ENCODE measurements at regions not wholly inside any gene's neighbourhood (a gene's known extent, or its start where the extent isn't known, plus 50 kb on each side); places are given as distances from the start of the nearest gene placed in this dataset.
A peak's percentile ranks its signal among the peaks of the same experiment; 100 is the strongest.

- Histone ChIP-seq H3K4me3 (ENCODE audit: low read depth, low read length) (no peak overlapping the region), H3K27me3 (ENCODE audit: control insufficient read depth, insufficient read depth, low read length) (no peaks in the 10 kb centered on the region)
- DNase-seq (ENCODE audit: low read depth in 4 of 6, low spot score in 6 of 6): peak in 3 of 6 donors; percentile 11 to 76 (median 61)
Observed at GRCh38 chr4:156085100-156085499, 131.4 kb upstream of the CTSO start.

GRCh38 chr4:156084373-156084772 lies 130.7 kb upstream of the CTSO start:
- no peak overlapping the region for H3K27ac ChIP-seq (ENCODE audit: low read depth, low read length)
- peak; percentile 26 to 95 (median 48) for DNase-seq (ENCODE audit: low read depth in 4 of 6, low spot score in 6 of 6)
- WGBS (ENCODE audit: insufficient coverage): no CpG with 5 or more reads among the region's 1 CpG
- H3K27me3 ChIP-seq (ENCODE audit: control insufficient read depth, insufficient read depth, low read length): no peaks in the 10 kb centered on the region
- no peak overlapping the region for H3K4me3 ChIP-seq (ENCODE audit: low read depth, low read length)
- no peaks in the 10 kb centered on the region for H3K4me1 ChIP-seq (ENCODE audit: control insufficient read depth, insufficient read depth, low read length)
- H3K36me3 ChIP-seq (ENCODE audit: control insufficient read depth, insufficient read depth, low read length): no peaks in the 10 kb centered on the region
- no peaks in the 10 kb centered on the region for H3K9me3 ChIP-seq (ENCODE audit: control insufficient read depth, insufficient read depth, low read length)

More at GRCh38 chr4:156085100-156085499, 131.4 kb upstream of the CTSO start:
- Histone ChIP-seq H3K9me3 (ENCODE audit: control insufficient read depth, insufficient read depth, low read length) (no peaks in the 10 kb centered on the region), H3K4me1 (ENCODE audit: control insufficient read depth, insufficient read depth, low read length) (no peaks in the 10 kb centered on the region), H3K36me3 (ENCODE audit: control insufficient read depth, insufficient read depth, low read length) (no peaks in the 10 kb centered on the region), H3K27ac (ENCODE audit: low read depth, low read length) (no peak overlapping the region)

- no peak for DNase-seq (ENCODE audit: low read depth in 4 of 6, low spot score in 6 of 6)
- Histone ChIP-seq H3K4me1 (ENCODE audit: control insufficient read depth, insufficient read depth, low read length) (no peaks in the 10 kb centered on the region), H3K36me3 (ENCODE audit: control insufficient read depth, insufficient read depth, low read length) (no peaks in the 10 kb centered on the region), H3K27ac (ENCODE audit: low read depth, low read length) (no peak overlapping the region), H3K9me3 (ENCODE audit: control insufficient read depth, insufficient read depth, low read length) (peaks cover 8% of the 10 kb centered on the region), H3K27me3 (ENCODE audit: control insufficient read depth, insufficient read depth, low read length) (no peaks in the 10 kb centered on the region), H3K4me3 (ENCODE audit: low read depth, low read length) (no peak overlapping the region)
- WGBS (ENCODE audit: insufficient coverage): no CpG with 5 or more reads among the region's 2 CpGs
Observed at GRCh38 chr4:156073976-156074375, 120.3 kb upstream of the CTSO start.

- Histone ChIP-seq H3K27ac (ENCODE audit: low read depth, low read length) (no peak overlapping the region), H3K4me1 (ENCODE audit: control insufficient read depth, insufficient read depth, low read length) (no peaks in the 10 kb centered on the region), H3K9me3 (ENCODE audit: control insufficient read depth, insufficient read depth, low read length) (no peaks in the 10 kb centered on the region), H3K36me3 (ENCODE audit: control insufficient read depth, insufficient read depth, low read length) (no peaks in the 10 kb centered on the region), H3K4me3 (ENCODE audit: low read depth, low read length) (no peak overlapping the region), H3K27me3 (ENCODE audit: control insufficient read depth, insufficient read depth, low read length) (no peaks in the 10 kb centered on the region)
- DNase-seq (ENCODE audit: low read depth in 4 of 6, low spot score in 6 of 6): no peak
- WGBS (ENCODE audit: insufficient coverage): no CpG with 5 or more reads among the region's 3 CpGs
Observed at GRCh38 chr4:156060661-156061060, 107.0 kb upstream of the CTSO start.

DNA sequence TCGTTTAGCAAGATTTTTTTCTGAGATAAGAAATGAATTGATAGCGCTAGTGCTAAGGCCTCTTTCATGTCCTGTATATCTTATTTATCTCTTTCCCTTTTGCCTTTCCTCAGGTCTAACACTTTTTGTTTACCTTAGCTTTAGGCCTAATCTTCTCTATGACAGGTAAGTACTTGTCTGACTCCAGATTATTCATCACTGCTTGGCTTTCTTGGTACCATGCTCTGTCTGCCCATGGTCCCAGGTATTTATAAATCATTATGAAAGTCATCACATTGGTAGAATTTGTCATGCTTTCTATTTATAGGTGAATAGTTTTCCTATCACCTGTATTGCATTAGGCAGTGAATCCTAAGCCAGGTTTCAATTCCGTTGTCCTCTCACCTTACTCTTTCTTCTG lies 99.5 kb upstream of the CTSO start:
- H3K27ac ChIP-seq (ENCODE audit: low read depth, low read length): no peak overlapping the region
- no peaks in the 10 kb centered on the region for H3K4me1 ChIP-seq (ENCODE audit: control insufficient read depth, insufficient read depth, low read length)
- no peaks in the 10 kb centered on the region for H3K9me3 ChIP-seq (ENCODE audit: control insufficient read depth, insufficient read depth, low read length)
- no CpG with 5 or more reads among the region's 3 CpGs for WGBS (ENCODE audit: insufficient coverage)
- no peaks in the 10 kb centered on the region for H3K27me3 ChIP-seq (ENCODE audit: control insufficient read depth, insufficient read depth, low read length)
- no peak overlapping the region for H3K4me3 ChIP-seq (ENCODE audit: low read depth, low read length)
- DNase-seq (ENCODE audit: low read depth in 4 of 6, low spot score in 6 of 6): no peak
- no peaks in the 10 kb centered on the region for H3K36me3 ChIP-seq (ENCODE audit: control insufficient read depth, insufficient read depth, low read length)

GRCh38 chr4:156052116-156052515 lies 98.5 kb upstream of the CTSO start:
- Histone ChIP-seq H3K27ac (ENCODE audit: low read depth, low read length) (no peak overlapping the region), H3K4me3 (ENCODE audit: low read depth, low read length) (no peak overlapping the region), H3K9me3 (ENCODE audit: control insufficient read depth, insufficient read depth, low read length) (no peaks in the 10 kb centered on the region), H3K4me1 (ENCODE audit: control insufficient read depth, insufficient read depth, low read length) (no peaks in the 10 kb centered on the region), H3K36me3 (ENCODE audit: control insufficient read depth, insufficient read depth, low read length) (no peaks in the 10 kb centered on the region), H3K27me3 (ENCODE audit: control insufficient read depth, insufficient read depth, low read length) (no peaks in the 10 kb centered on the region)
- WGBS (ENCODE audit: insufficient coverage): no CpG with 5 or more reads among the region's 2 CpGs
- no peak for DNase-seq (ENCODE audit: low read depth in 4 of 6, low spot score in 6 of 6)

DNA sequence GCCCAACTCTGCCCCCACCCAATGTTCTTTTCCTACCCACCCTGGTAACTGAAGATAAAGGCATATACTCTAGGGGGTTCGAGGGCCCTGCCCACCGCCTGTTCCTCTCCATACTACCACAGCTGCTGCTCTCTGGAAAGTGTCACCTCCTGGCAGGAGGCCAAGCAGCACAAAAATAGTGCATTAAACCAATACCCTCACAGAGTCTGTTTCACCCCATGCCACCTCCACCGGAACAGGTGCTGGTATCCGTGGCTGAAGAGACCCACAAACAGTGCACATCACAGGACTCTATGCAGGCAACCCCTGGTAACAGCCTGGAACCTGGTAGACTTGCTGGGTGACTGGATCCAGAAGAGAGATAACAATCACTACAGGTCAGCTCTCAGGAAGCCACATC lies 85.1 kb upstream of the CTSO start:
- Histone ChIP-seq H3K9me3 (ENCODE audit: control insufficient read depth, insufficient read depth, low read length) (no peaks in the 10 kb centered on the region), H3K4me3 (ENCODE audit: low read depth, low read length) (no peak overlapping the region), H3K36me3 (ENCODE audit: control insufficient read depth, insufficient read depth, low read length) (no peaks in the 10 kb centered on the region), H3K27ac (ENCODE audit: low read depth, low read length) (no peak overlapping the region), H3K4me1 (ENCODE audit: control insufficient read depth, insufficient read depth, low read length) (no peaks in the 10 kb centered on the region), H3K27me3 (ENCODE audit: control insufficient read depth, insufficient read depth, low read length) (no peaks in the 10 kb centered on the region)
- 93% methylated on average over 3 of the region's 4 CpGs for WGBS (ENCODE audit: insufficient coverage)
- DNase-seq (ENCODE audit: low read depth in 4 of 6, low spot score in 6 of 6): no peak

DNA sequence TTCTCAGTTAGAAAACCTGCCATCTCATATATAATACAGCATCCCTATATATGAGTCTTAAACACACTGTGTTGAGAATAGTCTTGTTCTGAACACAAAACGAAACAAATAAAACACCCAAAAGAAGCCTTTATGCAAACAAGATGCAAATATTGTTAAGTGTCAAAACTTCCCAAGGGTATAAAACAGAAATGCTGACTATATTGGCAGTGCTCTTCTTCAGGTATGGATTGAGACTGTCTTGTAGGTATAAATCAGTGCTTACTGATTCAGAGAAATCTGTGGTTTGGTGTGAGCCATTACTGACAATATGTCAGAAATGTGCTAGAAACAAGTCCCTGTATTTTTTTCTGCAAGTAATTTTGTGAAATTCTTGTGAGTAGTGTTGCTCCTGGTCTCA lies 82.8 kb upstream of the CTSO start:
- Histone ChIP-seq H3K27me3 (ENCODE audit: control insufficient read depth, insufficient read depth, low read length) (no peaks in the 10 kb centered on the region), H3K36me3 (ENCODE audit: control insufficient read depth, insufficient read depth, low read length) (no peaks in the 10 kb centered on the region), H3K27ac (ENCODE audit: low read depth, low read length) (no peak overlapping the region), H3K9me3 (ENCODE audit: control insufficient read depth, insufficient read depth, low read length) (no peaks in the 10 kb centered on the region), H3K4me3 (ENCODE audit: low read depth, low read length) (no peak overlapping the region), H3K4me1 (ENCODE audit: control insufficient read depth, insufficient read depth, low read length) (no peaks in the 10 kb centered on the region)
- no peak for DNase-seq (ENCODE audit: low read depth in 4 of 6, low spot score in 6 of 6)
- WGBS (ENCODE audit: insufficient coverage): no CpG with 5 or more reads among the region's 1 CpG

- no peak overlapping the region for H3K27ac ChIP-seq (ENCODE audit: low read depth, low read length)
- DNase-seq (ENCODE audit: low read depth in 4 of 6, low spot score in 6 of 6): no peak
- H3K9me3 ChIP-seq (ENCODE audit: control insufficient read depth, insufficient read depth, low read length): no peaks in the 10 kb centered on the region
- H3K4me1 ChIP-seq (ENCODE audit: control insufficient read depth, insufficient read depth, low read length): no peaks in the 10 kb centered on the region
- no peaks in the 10 kb centered on the region for H3K36me3 ChIP-seq (ENCODE audit: control insufficient read depth, insufficient read depth, low read length)
- H3K27me3 ChIP-seq (ENCODE audit: control insufficient read depth, insufficient read depth, low read length): no peaks in the 10 kb centered on the region
- 100% methylated on average over 1 of the region's 1 CpG for WGBS (ENCODE audit: insufficient coverage)
- no peak overlapping the region for H3K4me3 ChIP-seq (ENCODE audit: low read depth, low read length)
Observed at GRCh38 chr4:156029691-156030090, 76.0 kb upstream of the CTSO start.

DNA sequence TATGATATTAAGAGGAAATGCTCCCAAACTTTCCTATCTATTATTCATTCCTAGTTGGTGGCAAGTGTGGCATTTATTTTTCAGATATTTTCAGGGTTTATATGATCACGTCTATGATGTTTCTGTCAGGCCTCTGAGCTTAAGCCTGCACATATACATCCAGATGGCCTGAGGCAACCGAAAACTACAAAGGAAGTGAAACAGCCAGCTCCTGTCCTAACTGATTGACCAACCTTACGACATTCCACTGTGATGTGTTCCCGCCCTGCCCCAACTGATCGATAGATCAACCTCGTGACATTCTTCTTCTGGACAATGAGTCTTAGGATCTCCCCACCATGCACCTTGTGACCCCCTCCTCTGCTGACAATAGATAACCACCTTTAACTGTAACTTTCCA lies 67.6 kb upstream of the CTSO start:
- Histone ChIP-seq H3K4me3 (ENCODE audit: low read depth, low read length) (no peak overlapping the region), H3K36me3 (ENCODE audit: control insufficient read depth, insufficient read depth, low read length) (no peaks in the 10 kb centered on the region), H3K27ac (ENCODE audit: low read depth, low read length) (no peak overlapping the region), H3K4me1 (ENCODE audit: control insufficient read depth, insufficient read depth, low read length) (peaks cover 3% of the 10 kb centered on the region), H3K9me3 (ENCODE audit: control insufficient read depth, insufficient read depth, low read length) (no peaks in the 10 kb centered on the region), H3K27me3 (ENCODE audit: control insufficient read depth, insufficient read depth, low read length) (no peaks in the 10 kb centered on the region)
- WGBS (ENCODE audit: insufficient coverage): 91% methylated on average over 6 of the region's 6 CpGs
- DNase-seq (ENCODE audit: low read depth in 4 of 6, low spot score in 6 of 6): no peak
